K562 (cell line): ENCODE measurements at regions not wholly inside any gene's neighbourhood (a gene's known extent, or its start where the extent isn't known, plus 50 kb on each side); places are given as distances from the start of the nearest gene placed in this dataset.

ENCODE experiments used
- CTBP1 ChIP-seq: fragments of 450-650 bp; IDR thresholded peaks from 2 replicates; pipeline ENCODE4 v1.6.1; 2016; ENCODE audit warnings: borderline replicate concordance
- CTCF ChIP-seq, 3 experiments: IDR thresholded peaks in 2 of 3; conservative IDR thresholded peaks in 1 of 3; 2 replicates each; pipeline ENCODE4 v1.5.1; 2011 to 2012; ENCODE audit warnings: low read length in 3 of 3, mild to moderate bottlenecking in 3 of 3, control low read depth in 2 of 3, improper control_type of control experiment in 1 of 3, inconsistent platforms in 1 of 3, low read depth in 1 of 3, mixed read lengths in 1 of 3, moderate library complexity in 1 of 3; ENCODE audit not compliant: insufficient read depth in 2 of 3
- ETV6 ChIP-seq, 3 experiments: fragments of 150-350 bp in 1 of 3; sonication (generic) in 1 of 3; formaldehyde crosslinking in 1 of 3; IDR thresholded peaks; 2 replicates each; pipeline versions ENCODE4 v1.6.1 to v1.8.0; 2014 to 2022; ENCODE audit warnings: borderline replicate concordance in 2 of 3, low read depth in 2 of 3, antibody characterized with exemption in 1 of 3, low read length in 1 of 3, mild to moderate bottlenecking in 1 of 3, missing genetic modification reagents in 1 of 3
- NFIC ChIP-seq: fragments of 450-650 bp; IDR thresholded peaks from 2 replicates; pipeline ENCODE4 v1.6.1; 2017; ENCODE audit warnings: mild to moderate bottlenecking, inconsistent platforms
- NR3C1 ChIP-seq: sonication (generic); formaldehyde crosslinking; IDR thresholded peaks from 2 replicates; pipeline ENCODE4 v1.8.1; 2022; ENCODE audit warnings: missing genetic modification reagents
- POLR2G ChIP-seq: fragments of 200-400 bp; formaldehyde crosslinking; IDR thresholded peaks from 2 replicates; pipeline ENCODE4 v1.6.1; 2017; ENCODE audit warnings: low read depth, mild to moderate bottlenecking, antibody characterized with exemption, low read length, moderate library complexity
- RB1 ChIP-seq: fragments of 450-650 bp; IDR thresholded peaks from 2 replicates; pipeline ENCODE4 v1.6.1; 2017; ENCODE audit warnings: low read depth, mild to moderate bottlenecking
- RFX5 ChIP-seq: IDR thresholded peaks from 2 replicates; pipeline ENCODE4 v1.6.1; 2011; ENCODE audit warnings: low read depth, mild to moderate bottlenecking, improper control_type of control experiment, low read length
- RNF2 ChIP-seq: sonication (generic); IDR thresholded peaks from 2 replicates; pipeline ENCODE4 v1.6.1; 2016
- RUNX1 ChIP-seq: sonication (generic); IDR thresholded peaks from 2 replicates; pipeline ENCODE4 v1.6.1; 2016; ENCODE audit warnings: antibody characterized with exemption, low read depth
- SPI1 ChIP-seq: IDR thresholded peaks from 2 replicates; pipeline ENCODE4 v1.6.1; 2011; ENCODE audit warnings: low read depth, low read length, control low read depth, borderline replicate concordance
- TAF7 ChIP-seq: fragments of 450-650 bp; IDR thresholded peaks from 2 replicates; pipeline ENCODE4 v1.6.1; 2016; ENCODE audit warnings: missing genetic modification characterization, missing compliant biosample characterization
- THRB ChIP-seq: fragments of 450-650 bp; formaldehyde crosslinking; conservative IDR thresholded peaks from 2 replicates; pipeline ENCODE4 v1.4.0; 2022; ENCODE audit warnings: mild to moderate bottlenecking, missing genetic modification characterization
- ZBTB7A ChIP-seq: IDR thresholded peaks from 2 replicates; pipeline ENCODE4 v1.6.1; 2011; ENCODE audit warnings: low read depth, mild to moderate bottlenecking, low read length, moderate library complexity, borderline replicate concordance; ENCODE audit not compliant: control insufficient read depth

- TF ChIP-seq TAF7 (tag): no peak
- no peak for TF ChIP-seq NR3C1 (CRISPR knock-in tag)
- no peak for TF ChIP-seq CTCF (IDR thresholded peaks at IDR 0.05 in 2 of 3, conservative IDR thresholded peaks at IDR 0.05 in 1 of 3; ENCODE audit: insufficient read depth in 2 of 3, low read depth in 1 of 3, low read length in 3 of 3)
- no peak for TF ChIP-seq POLR2G
- TF ChIP-seq ZBTB7A: no peak
- no peak for TF ChIP-seq RNF2
- TF ChIP-seq SPI1: no peak
- no peak for TF ChIP-seq CTBP1
- TF ChIP-seq RUNX1: no peak
- TF ChIP-seq RFX5: no peak
- no peak for TF ChIP-seq RB1
- no peak for TF ChIP-seq NFIC
- TF ChIP-seq ETV6 (IDR thresholded peaks at IDR 0.05; ENCODE audit: borderline replicate concordance in 1 of 2, low read depth in 2 of 2, low read length in 1 of 2): no peak
- TF ChIP-seq ETV6 (CRISPR knock-in tag; IDR thresholded peaks at IDR 0.05; ENCODE audit: borderline replicate concordance): no peak
- no peak for TF ChIP-seq THRB (CRISPR knock-in tag)
Observed at GRCh38 chr6:137699031-137699683, 167.9 kb upstream of the TNFAIP3 start.
